Brain pericyte (primary cell): ENCODE measurements at regions not wholly inside any gene's neighbourhood (a gene's known extent, or its start where the extent isn't known, plus 50 kb on each side); places are given as distances from the start of the nearest gene placed in this dataset.

Experiments
- DNase-seq: peaks from one replicate; pipeline ENCODE4 v3.0.0-alpha.2; 2012; ENCODE audit warnings: low read depth, low spot score

DNA sequence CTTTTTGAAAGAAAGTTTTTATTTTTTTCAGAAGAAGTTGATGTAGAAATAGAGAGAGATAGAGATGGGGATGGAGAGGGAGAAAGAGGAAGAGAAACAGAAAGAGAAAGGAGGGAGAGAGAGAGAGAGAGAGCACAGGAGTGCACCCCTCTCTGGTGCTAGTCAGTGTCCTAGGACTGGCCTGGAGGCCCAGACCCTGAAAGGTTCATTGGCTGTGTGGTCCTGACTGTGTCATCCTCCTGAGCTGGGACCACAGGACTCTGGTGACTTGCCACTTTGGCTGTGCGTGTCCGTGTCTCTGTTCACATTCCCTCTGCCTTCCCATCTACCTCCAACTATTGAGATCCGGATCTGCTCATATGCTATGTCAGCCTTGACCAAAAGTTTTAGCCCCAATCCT is 62.1 kb upstream of the SHH start:
- no peak for DNase-seq

GRCh38 chr7:155874010-155874409 is 61.7 kb upstream of the SHH start:
- DNase-seq = no peak

DNA sequence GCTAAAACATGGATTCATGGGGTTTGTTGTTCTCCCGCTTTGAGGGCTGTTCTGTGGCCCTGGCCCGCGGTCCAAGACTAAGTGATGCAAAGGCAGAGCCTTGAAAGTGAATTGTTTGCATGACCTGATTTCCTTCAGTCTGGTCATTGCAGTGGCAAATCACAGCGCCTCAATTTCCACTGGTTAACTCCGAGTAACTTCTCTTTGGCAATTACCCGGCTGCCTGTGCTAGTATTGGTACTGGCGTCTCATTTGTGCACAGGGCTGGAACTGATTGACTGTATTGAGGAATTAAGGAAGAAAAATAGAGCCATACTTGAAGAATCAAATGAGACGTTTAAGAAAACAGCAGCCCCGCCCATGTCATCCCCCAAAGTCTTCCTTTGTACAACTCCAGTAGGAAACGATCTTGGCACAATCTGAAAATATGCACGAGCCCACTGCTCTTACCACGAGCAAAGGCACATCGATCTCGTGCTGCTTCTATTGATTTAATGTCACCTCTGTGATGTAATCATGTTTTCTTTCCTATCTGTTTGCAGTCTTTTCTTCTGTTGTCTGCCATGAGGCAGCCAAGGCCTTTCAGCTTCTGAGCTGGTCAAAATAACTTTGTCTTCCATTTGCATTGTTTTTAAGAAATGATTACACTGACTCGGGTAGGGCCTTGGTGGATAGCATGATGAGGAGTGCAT is 60.6 kb upstream of the SHH start:
- no peak for DNase-seq

DNA sequence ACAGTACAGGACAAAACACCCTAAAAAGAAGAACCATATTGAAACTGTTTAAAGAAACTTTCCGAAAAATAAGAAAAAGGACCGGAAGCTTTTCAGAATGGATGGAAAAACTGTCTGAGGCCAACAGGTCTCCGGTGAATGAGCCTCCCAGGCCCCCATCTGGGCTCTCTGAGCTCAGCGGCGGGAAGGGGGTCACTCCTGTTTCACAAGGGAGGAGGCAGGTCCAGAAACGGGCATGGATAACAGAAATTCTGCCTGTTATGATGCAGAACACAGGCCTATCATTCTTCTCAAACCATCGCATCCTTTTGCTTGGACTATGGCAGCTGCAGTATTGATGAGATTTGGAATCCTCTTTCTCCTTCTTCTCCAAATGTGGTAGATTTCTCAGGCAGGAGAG is 58.9 kb upstream of the SHH start:
- DNase-seq = no peak

DNA sequence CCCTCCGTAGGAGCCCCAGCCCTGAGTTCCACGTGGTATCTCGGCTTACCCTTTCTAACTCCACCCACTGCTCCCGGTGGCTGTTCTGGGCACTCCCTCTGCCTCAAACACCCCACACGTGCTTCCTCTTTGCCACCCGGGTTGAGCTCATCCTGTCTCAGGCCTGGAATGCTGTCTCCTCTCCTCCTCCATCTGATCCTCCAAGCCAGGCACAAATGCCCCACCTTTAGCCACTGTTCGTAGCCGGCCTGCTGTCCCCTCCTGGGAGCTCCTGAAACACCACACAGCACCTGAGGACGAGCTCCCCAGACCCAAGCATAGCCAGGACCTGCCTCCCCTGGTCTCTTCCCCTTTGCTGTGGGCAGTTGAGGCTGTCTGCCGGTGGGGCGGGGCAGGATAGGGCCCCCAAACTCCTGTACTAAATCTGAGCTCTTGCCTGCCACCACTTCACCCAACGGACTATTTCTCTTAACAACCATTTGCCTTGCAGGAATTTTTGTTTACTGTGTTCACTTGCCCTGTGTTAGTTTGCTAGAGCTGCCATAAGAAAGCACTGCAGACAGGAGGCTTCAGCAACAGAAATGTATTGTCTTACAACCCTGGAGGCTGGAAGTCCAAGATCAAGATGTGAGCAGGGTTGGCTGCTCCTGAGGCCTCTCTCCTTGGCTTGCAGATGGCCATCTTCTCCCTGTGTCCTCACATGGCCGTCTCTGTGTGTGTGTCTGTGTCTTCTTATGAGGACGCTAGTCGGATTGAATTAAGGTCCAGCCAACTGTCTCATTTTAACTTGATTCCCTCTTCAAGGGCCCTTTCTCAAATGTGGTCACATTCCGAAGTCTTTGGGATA is 58.3 kb upstream of the SHH start:
- DNase-seq = no peak

GRCh38 chr7:155869784-155870076 is 57.5 kb upstream of the SHH start:
- no peak for DNase-seq

- no peak for DNase-seq
These were observed 56.9 kb upstream of the SHH start for GRCh38 chr7:155868955-155869783.

DNA sequence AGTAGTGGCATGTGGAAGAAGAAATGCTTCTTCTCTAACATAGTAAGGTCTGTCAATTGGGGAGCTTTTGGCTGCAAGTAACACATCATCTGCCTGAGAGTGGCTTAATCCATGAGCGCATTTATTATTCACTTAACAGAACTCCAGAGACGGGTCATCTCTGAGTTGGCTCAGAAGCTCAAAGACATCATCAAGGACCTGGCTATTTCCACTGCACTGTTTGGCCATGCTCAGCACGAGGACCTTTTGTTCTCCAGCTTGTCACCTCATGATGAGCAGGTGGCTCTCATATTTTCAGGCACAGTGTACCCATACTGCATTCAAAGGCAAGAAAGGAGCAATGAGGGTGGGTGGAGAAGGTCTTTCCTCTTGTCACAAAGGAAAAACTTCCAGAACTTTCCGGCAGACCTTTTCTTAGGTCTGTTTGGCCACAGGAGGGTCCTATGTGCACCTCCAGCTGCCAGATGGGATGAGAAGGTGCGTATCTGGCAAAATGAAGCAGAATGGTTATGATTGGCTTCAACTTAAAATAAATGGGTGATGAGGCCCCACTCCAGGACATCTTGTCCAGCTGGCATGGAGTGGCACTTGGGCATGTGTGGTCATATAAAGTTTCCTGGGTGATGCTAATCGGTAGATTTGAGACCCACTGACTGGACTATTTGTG is 55.6 kb upstream of the SHH start:
- DNase-seq = no peak

DNA sequence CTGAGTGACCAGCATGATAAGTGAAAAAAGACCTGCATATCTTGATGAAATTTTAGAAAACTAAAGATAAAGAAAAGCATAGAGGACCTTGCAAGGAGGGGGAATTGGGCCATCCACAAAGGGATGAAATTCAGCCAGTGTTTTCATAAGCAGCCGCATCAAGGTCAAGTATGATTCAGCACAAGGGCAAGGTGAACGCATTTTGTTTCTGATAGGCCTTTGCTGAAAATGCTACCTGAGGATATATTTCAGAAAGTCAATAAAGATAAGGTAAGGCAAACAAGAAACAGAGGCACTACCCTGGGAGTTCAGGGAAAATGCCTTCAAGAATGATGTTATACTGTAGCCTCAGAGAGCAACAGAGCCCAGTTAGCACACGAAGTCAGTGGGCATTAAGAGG is 55.0 kb upstream of the SHH start:
- no peak for DNase-seq

DNA sequence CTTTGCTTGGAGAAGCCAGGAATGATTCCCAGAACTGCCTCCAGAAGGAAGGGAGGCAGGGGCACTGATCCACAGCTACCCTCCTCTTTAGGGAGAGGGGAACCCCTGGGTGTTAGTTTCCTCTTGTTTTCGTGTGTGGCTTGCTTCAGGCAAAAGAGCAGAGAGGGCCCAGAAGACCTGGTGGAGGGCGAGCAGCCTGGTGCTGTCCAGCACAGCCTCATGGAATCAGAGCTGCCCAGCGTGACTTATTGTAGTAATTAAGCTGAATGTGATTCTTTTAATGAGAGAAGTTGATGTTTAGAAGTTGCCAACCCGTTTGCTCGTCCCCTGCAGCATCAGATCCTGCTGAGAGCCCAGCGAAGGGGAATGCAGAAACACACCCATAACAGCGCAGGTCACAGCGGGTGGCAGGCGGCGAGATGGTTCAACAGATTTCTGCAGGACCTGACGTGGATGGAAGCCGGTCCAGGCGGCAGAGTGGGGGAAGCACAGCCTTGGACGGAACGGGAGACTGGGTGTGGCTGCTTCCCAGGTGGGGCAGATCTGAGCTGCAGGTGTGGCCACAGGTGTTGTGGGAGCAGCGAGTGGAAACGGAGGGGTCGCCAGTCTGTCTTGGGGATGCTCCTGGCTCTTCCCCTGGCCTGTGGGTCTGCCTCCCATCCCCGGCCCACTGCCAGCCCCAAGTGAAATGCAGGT is 53.7 kb upstream of the SHH start:
- DNase-seq = no peak

DNA sequence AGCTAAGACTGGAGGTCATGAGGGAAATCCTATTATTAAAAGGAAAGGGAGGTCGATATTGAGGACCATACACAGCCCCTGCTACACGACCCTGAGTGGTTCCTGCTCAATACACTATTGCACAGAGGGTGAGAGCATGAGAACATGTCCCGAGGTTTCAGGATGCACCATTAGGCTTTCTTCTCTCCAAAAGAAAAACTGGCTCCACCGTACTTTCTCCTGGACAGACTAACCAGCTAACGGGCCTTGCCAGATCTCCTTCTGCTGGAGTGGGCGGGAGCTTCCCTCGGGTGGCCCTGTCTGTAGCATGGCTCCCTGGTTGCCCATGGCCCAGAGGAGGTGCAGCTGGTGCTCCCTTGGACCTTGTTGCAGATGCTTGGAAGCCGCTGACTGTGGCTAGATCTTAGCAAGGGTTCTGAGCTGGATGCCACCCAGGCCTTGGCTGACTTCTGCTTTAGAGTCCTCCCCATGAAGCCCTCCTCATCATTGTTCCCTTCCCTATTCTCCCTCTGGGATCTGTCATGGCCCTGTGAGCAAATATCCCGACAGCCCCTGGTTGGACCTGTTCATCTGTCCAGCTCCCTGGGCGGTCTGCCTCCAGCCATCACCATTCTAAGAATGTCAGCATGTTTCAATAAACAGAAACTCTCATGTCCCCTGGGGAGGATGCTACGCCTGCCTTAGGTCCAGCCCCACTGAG is 52.9 kb upstream of the SHH start:
- DNase-seq = no peak

- DNase-seq = no peak
These were observed 52.2 kb upstream of the SHH start for GRCh38 chr7:155864271-155864985.

GRCh38 chr7:155863721-155864151 is 51.5 kb upstream of the SHH start:
- DNase-seq = no peak

DNA sequence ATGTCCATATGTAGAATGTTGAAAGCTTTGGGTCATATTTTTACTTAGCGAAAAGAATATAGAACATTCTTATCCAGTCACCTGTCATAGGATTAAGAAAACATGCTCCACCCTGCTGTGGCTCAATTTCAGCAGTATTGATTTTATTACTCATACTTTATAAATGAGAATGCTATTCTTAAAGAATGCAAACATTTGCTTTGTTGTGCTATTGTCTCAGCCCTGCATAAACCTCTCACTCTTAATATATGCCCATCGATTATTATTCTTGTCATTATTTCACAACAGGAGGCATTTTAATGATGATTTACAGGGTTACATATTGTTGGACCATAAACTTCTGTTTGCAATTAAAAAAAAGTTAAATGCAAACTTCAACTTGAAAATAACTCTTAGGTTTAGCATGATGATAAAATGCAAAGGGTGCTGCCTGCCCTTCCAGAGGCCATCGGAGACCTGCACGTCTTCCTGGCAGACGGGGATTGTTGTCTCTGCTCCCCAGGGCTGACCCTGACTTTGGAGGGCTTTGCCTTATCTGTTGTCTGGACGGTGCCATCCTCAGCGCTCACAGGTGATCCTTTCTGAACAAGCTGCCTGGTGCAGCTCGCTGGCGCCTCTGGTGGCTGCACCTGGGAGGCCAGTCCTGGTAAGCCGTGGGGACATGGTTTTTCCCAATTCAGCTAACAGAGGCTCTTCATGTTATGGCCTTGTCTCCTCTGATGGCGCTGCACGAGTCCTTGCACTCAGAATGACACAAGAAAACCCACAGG is 50.0 kb upstream of the SHH start:
- no peak for DNase-seq
